SU-DHL-6 (cell line): ENCODE measurements at regions not wholly inside any gene's neighbourhood (a gene's known extent, or its start where the extent isn't known, plus 50 kb on each side); places are given as distances from the start of the nearest gene placed in this dataset.

ENCODE experiments used
- H2AFZ ChIP-seq: fragments of 200-600 bp; sonication (generic); 2 replicates; pipeline ENCODE4 v1.6.1; 2014; ENCODE audit warnings: low read depth, mild to moderate bottlenecking, moderate library complexity, mixed read lengths, antibody characterized with exemption, low read length; ENCODE audit not compliant: severe bottlenecking
- H3F3A ChIP-seq: fragments of 200-600 bp; shearing (Covaris generic); 2 replicates; pipeline ENCODE4 v1.6.0; 2016; ENCODE audit warnings: antibody characterized with exemption, mild to moderate bottlenecking; ENCODE audit not compliant: insufficient read depth
- H3K27ac ChIP-seq: fragments of 200-600 bp; sonication (generic); 2 replicates; pipeline ENCODE4 v1.5.1; 2016; ENCODE audit warnings: low read depth, mild to moderate bottlenecking, low read length, moderate library complexity, mixed read lengths
- H3K27me3 ChIP-seq: fragments of 200-600 bp; sonication (generic), shearing (Covaris generic); 2 replicates; pipeline ENCODE4 v1.6.0; 2014; ENCODE audit warnings: mild to moderate bottlenecking, low read length
- H3K36me3 ChIP-seq: fragments of 200-600 bp; sonication (generic); 2 replicates; pipeline ENCODE4 v1.6.1; 2014; ENCODE audit warnings: mild to moderate bottlenecking, low read length, mixed read lengths
- H3K4me2 ChIP-seq: fragments of 300-600, 200-600 bp; shearing (Covaris generic), sonication (generic); 2 replicates; pipeline ENCODE4 v1.6.0; 2014; ENCODE audit warnings: low read length, low read depth, mild to moderate bottlenecking; ENCODE audit not compliant: poor library complexity, severe bottlenecking
- H3K4me3 ChIP-seq: fragments of 200-600 bp; sonication (generic); 2 replicates; pipeline ENCODE4 v1.5.1; 2014; ENCODE audit warnings: antibody characterized with exemption, low read length, mild to moderate bottlenecking, mixed read lengths; ENCODE audit not compliant: insufficient read depth, poor library complexity, severe bottlenecking
- H3K79me2 ChIP-seq: fragments of 200-600 bp; sonication (generic); 2 replicates; pipeline ENCODE4 v1.6.1; 2014; ENCODE audit warnings: mild to moderate bottlenecking, low read length, moderate library complexity; ENCODE audit not compliant: insufficient read depth
- H3K9ac ChIP-seq: fragments of 200-600 bp; sonication (generic); 2 replicates; pipeline ENCODE4 v1.7.0; 2014; ENCODE audit warnings: mild to moderate bottlenecking, low read length
- H3K9me2 ChIP-seq: fragments of 200-600 bp; sonication (generic); replicated peaks from 2 replicates; pipeline ENCODE4 v1.6.1; 2014; ENCODE audit warnings: low read length; ENCODE audit not compliant: insufficient read depth
- H3K9me3 ChIP-seq: fragments of 200-600 bp; sonication (generic); 2 replicates; pipeline ENCODE4 v1.6.1; 2014; ENCODE audit warnings: low read length, mixed read lengths; ENCODE audit not compliant: insufficient read depth
- H4K20me1 ChIP-seq: fragments of 200-600 bp; sonication (generic); 2 replicates; pipeline ENCODE4 v1.6.1; 2014; ENCODE audit warnings: low read depth, mild to moderate bottlenecking, antibody characterized with exemption, low read length, moderate library complexity, mixed read lengths
- CTCF ChIP-seq: fragments of 200-600 bp; sonication (generic); IDR thresholded peaks from one replicate; pipeline ENCODE4 v1.5.1; 2017; ENCODE audit warnings: antibody characterized with exemption, mild to moderate bottlenecking, low read length, moderate library complexity; ENCODE audit not compliant: insufficient read depth, poor library complexity, severe bottlenecking
- EZH2phosphoT487 ChIP-seq: fragments of 200-600 bp; sonication (generic), shearing (Covaris generic); conservative IDR thresholded peaks from 2 replicates; pipeline ENCODE4 v1.6.1; 2018; ENCODE audit warnings: mild to moderate bottlenecking, antibody characterized with exemption, low read length, moderate library complexity, mixed read lengths

DNA sequence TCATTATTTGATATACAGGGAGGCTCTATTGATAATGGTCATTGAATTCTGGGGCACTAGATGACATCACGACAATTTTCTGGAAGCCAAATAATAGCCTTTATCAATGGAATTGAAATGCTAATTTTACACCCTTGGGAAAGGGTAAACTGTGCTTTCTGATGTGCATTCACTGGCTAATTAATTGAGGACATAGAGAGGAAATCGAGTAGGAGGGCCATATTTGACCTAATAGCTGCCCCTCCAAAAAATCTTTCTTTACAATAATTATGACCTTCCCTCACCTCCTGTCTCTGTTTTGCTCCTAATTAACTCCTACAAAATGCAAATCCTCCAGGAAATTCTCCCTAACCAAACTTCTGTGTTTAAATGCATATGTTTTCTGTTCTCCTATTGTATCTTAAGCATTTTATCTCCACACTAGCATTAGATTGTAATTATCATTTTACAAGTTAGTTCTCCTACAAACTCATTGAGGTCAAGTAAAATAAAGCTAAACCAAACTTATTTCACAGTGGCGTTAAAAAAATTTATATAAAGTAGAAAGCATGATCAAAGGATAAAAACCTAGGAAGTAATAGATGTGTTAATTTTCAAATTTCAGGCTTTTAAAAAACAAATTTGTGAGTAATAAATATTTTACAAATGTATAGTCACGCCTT, 1414.0 kb upstream of the AGA start:
- TF ChIP-seq CTCF = no peak
- Histone ChIP-seq H3K9me2 (no peaks in the 10 kb centered on the region), H3K4me3 (no peak overlapping the region)

GRCh38 chr4:178871476-178871875, 1429.2 kb upstream of the AGA start:
- Histone ChIP-seq H3K4me2 (no peak overlapping the region), H3F3A (no peaks in the 10 kb centered on the region), H3K79me2 (no peaks in the 10 kb centered on the region), H3K36me3 (no peaks in the 10 kb centered on the region), H3K9me2 (no peaks in the 10 kb centered on the region), H3K4me3 (no peak overlapping the region), H3K9ac (no peak overlapping the region), H3K27ac (no peak overlapping the region), H2AFZ (no peak overlapping the region), H3K9me3 (no peaks in the 10 kb centered on the region), H3K27me3 (no peaks in the 10 kb centered on the region), H4K20me1 (no peaks in the 10 kb centered on the region)
- no peak for TF ChIP-seq EZH2phosphoT487
- TF ChIP-seq CTCF = no peak

More for the DNA sequence above, 1414.0 kb upstream of the AGA start:
- Histone ChIP-seq H3K9me3 (no peaks in the 10 kb centered on the region), H3K27ac (no peak overlapping the region), H3K9ac (no peak overlapping the region), H3K4me2 (no peak overlapping the region), H4K20me1 (no peaks in the 10 kb centered on the region), H3K79me2 (no peaks in the 10 kb centered on the region), H3F3A (no peaks in the 10 kb centered on the region), H3K36me3 (no peaks in the 10 kb centered on the region), H3K27me3 (no peaks in the 10 kb centered on the region), H2AFZ (no peak overlapping the region)

GRCh38 chr4:178881937-178882336, 1439.7 kb upstream of the AGA start:
- no peak overlapping the region for H3K4me2 ChIP-seq
- H3K4me3 ChIP-seq = no peak overlapping the region
- H3K9ac ChIP-seq = no peak overlapping the region
- H3F3A ChIP-seq = no peaks in the 10 kb centered on the region
- H3K79me2 ChIP-seq = no peaks in the 10 kb centered on the region
- H3K36me3 ChIP-seq = no peaks in the 10 kb centered on the region
- H2AFZ ChIP-seq = no peak overlapping the region
- H3K27me3 ChIP-seq = no peaks in the 10 kb centered on the region
- no peaks in the 10 kb centered on the region for H3K9me3 ChIP-seq
- no peaks in the 10 kb centered on the region for H3K9me2 ChIP-seq
- TF ChIP-seq CTCF (no peak), EZH2phosphoT487 (no peak)
- H4K20me1 ChIP-seq = no peaks in the 10 kb centered on the region
- H3K27ac ChIP-seq = no peak overlapping the region
